ENCODE measurements at regions not wholly inside any gene's neighbourhood (a gene's known extent, or its start where the extent isn't known, plus 50 kb on each side); places are given as distances from the start of the nearest gene placed in this dataset.
"Not testable (repeated sequence)": the region's sequence is repeated elsewhere in the genome, so short reads cannot be mapped to it uniquely, and the experiment has no call there.

DNA sequence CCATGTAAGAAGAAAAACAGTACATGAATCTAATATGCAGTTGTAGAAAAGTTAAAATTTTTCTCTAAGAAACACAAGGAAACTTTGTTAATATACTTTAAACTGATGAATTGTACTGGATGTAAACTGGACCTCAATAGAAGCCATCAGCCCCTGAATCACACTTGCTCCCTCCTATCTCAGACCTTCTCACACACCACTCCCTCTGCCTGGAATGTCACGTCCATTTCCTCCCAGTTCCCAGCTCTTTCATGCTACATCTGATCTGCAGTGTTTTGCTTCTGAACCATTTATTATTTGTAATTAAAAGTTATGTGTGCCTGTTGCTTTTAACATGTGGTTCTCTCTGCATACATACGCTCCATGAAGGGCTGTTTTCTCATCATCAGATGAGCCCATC lies 180.0 kb downstream of the FCRL5 start:
- DNase-seq, ATAC-seq: not testable (repeated sequence)
- intact Hi-C loops (cut with micrococcal nuclease), result loop anchor here (10.0 kb wide), 1 partner anchor 112 kb away; no protein-coding TSS in a partner anchor

DNA sequence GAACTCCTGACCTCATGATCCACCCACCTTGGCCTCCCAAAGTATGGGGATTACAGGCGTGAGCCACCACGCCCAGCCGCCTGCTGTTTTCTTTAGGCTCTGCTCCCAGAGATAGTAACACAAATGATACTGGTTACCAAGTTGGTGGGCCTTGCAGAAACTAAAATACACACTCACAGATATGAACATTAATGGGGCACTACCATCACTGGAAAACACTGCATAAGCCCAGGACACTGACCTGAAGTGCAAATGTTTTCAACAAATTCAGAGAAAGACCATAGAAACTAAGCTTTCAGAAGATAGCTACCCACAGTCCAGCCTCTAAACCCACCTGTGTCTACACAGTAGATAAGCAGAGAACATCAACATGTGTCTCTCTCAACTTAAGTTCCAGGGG lies 180.5 kb downstream of the FCRL5 start:
- intact Hi-C loops (cut with micrococcal nuclease), result loop anchor here (10.0 kb wide), 1 partner anchor 113 kb away; no protein-coding TSS in a partner anchor
- ATAC-seq (no peak), DNase-seq (no peak)

DNA sequence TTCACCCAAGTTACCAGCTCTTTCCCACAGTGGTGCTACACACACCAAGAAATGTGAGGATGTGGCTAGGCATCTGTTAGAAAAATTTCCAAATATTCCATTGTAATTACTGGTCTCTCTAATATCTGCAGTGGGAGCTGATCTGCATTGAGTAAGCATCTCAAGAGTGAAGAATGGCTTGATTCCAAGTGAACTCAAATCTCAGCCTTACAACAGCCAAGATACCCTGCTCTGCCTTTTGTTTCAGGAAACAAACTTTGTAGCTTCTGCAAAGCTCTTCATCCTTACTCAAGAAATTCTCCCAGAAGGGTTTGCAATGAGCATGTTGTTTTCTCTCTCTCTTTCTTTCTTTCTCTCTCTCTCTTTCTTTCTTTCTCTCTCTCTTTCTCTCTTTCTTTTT lies 181.1 kb downstream of the FCRL5 start:
- DNase-seq, result no peak
- intact Hi-C loops (cut with micrococcal nuclease), result loop anchor here (10.0 kb wide), 1 partner anchor 114 kb away; no protein-coding TSS in a partner anchor
- no peak for ATAC-seq

DNA sequence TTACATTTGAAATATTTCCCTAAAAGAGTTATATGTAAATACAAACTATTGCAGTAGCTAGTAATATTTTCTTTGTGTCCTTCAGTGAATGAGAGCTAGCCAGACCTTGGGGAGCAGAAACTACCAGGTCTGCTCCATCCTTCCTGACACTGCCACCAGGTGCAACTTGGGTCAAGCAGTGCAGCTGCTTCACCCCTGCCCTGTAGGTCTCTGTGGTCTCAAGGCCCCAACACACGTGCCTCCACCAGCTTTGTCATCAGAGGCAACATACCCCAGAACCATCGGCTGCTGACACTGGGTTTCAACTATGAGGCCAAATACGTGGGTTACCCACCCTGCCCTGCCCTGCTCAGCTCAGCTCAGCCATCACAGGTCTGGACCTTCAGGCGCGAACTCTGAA lies 181.6 kb downstream of the FCRL5 start:
- ATAC-seq (no peak), DNase-seq (no peak)
- intact Hi-C loops (cut with micrococcal nuclease), result loop anchor here (10.0 kb wide), 1 partner anchor 114 kb away; no protein-coding TSS in a partner anchor

DNA sequence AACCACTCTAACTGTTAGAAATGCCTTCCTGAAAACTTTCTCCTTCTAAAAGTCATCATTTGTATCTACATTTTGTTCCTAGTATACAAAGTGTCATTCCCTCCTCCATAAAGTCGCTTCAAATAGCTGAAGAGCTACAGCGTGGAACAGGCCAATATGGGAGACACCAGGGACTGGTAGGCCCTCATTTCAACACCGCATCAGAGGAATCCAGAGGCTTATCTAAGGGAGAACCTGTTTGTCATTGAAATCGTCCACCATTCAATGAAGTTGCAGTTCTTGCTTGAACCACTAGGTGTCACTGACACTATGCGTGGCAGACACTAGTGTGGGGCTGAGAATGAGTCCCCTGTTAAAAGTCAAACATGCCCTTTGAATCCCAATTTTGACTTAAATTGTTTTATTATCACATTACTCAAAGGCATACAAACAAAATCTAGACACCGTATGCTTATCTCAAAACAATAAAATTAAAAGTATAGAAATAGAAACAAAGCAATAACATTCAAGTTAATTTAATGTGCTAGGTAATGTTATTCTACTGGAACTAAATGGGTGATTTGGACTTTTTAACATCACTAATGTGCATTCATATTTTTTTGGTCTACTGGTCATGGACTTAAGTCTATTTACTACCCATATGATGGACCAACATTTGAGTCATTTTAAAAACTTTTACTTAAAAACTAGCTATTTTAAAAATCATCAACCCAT lies 182.3 kb downstream of the FCRL5 start:
- DNase-seq (no peak), ATAC-seq (peak; percentile 54)
- intact Hi-C loops (cut with micrococcal nuclease), result loop anchor here (10.0 kb wide), 1 partner anchor 115 kb away; no protein-coding TSS in a partner anchor

DNA sequence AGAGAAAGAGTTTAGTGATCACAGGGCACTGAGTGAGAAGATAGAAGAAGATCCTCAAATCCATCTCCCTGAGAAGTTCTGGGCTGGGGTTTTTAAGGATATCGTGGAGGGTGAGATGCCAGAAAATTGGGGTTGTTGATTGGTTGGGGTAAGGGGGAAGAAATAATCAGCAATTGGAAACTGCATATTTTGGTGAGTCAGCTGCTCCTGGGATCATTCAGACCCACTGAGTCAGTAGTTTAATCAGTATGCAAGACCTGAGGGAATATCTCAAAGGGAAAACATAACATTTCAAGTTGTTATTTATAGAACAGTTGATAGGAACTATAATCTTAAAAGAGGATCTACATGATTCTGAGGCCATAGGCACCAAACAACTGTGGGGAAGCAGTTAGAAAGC lies 183.4 kb downstream of the FCRL5 start:
- ATAC-seq; DNase-seq; intact Hi-C loops (cut with micrococcal nuclease): not testable (repeated sequence)

DNA sequence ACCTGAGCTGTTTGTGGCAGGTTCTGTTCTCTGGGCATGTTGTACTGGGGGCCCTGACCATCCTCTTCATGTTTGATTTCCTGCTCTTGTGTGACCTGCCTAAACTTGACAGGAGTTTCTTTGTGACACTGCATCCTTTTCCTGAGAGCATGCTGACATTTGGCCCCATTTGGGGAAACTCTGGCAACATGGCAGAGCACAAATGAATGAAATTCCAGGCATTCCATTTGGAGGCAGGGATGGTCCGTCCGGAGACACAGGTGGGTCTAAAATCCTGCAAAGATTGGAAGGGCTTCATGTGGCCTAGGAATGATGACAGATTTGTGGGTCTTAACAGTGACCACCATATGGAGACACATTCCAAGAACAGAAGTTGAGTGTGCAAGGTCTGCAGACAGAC lies 184.0 kb downstream of the FCRL5 start:
- no peak for ATAC-seq
- no peak for DNase-seq
- intact Hi-C loops (cut with micrococcal nuclease), result no loop called here

DNA sequence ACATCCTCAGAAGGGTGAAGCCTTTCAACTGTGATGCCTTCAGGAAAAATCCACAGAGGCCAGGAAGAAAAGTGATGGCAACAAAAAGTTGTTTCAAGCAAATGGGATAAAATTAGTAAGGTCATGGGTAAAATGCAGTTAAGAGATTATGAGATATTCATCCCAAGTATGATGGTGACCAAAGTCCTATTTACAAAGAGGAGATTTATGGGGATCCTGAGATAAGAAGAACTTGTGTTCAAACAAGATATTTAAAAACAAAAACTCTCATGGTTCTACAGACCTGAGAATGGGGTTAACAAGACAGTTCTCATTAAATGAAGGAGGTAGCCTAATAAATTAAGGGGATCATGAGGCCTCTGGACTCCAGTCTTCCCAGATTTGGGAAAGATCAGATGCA lies 184.4 kb downstream of the FCRL5 start:
- intact Hi-C loops (cut with micrococcal nuclease), result no loop called here
- DNase-seq (no peak), ATAC-seq (no peak)

DNA sequence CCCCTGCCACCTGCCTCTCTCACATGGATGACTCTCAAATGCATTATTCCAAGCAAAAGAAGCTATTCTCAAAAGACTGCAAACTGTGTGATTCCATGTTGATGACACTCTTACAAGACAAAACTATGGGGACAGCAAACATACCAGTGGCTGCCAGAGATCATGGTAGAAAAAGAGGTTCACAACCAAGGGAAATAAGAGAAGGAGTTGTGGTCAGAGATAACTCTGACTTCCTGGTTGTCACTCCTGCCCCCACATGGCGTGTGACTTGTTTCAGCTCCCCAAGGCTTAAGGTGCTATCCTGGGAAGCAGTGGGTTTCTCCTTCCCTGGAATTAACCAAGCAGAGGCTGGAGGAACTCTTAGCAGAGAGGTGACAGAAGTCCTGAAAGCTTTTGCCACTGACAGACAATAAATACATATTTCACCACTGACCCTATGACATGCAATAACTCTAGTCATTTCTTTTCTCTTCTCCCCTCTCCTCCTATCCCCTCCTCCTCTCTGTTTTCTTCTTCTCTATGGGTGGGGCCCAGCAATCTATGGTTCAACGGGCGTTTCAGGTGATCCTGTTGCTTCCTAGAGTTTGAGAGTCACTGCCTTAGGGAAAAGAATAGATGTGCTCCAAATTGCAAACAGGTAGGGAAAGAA lies 185.1 kb downstream of the FCRL5 start:
- no peak for DNase-seq
- ATAC-seq, result no peak
- intact Hi-C loops (cut with micrococcal nuclease), result no loop called here

DNA sequence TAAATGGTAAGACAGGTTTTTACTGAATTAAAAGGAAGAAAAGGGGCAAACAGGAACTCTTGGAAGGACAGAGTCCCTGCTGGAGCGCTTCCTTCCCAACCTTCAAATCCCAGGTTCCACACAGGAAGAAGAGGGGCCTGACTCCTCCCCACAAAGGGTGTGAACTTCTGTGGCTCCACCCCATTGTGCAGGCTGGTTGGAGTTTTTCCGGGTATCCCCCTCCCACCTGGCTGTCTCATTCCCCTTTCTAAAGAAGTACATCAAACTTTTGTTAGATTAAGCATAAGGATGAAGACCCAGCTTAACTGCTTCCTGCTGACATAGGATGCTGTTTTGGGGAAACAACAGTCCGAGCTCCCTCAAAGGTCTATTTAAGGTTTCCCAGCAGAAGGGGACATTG lies 187.7 kb downstream of the FCRL5 start:
- intact Hi-C loops (cut with micrococcal nuclease), result no loop called here
- no peak for DNase-seq
- no peak for ATAC-seq

DNA sequence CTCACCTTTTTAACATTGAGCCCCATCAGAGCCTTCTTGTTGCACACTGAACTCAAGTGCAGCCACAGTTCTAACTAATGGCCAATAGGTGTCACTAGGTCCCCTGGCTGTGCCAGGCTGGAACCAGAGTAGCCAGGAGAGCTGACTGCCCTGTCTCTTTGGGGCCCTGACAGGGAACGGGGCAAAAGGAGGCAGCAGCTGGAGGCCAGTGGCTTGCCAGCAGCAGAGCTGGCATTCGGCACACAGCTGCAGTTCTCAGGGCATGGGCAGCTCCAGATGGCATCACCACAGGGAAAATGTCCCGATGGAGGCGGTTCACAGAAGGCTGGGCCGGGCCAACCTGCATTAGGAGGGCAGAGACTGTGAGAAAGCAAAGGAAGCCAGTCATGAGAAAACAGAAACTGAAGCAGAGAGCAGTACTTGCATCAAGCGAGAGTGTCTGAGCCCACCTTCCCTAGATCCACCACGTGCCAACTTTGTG lies 188.6 kb downstream of the FCRL5 start:
- intact Hi-C loops (cut with micrococcal nuclease), result no loop called here
- ATAC-seq (no peak), DNase-seq (no peak)

DNA sequence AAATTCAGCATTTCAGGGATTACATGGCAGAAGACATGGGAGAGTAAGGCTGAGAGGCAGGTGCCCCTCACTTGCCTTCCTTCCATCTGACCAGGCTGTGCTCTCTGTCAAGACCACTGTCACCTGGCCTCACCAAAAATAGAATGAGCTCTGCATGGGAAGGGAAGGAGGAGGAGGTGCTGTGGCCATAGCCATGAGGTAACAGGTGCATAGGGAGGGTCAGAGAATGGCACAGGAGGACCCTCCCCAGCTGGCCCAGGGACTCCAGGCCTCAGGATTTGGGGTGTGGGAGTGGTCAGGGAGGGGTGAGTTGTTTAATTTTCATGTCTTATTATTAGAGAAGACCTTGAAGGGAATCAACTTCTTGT lies 192.3 kb downstream of the FCRL5 start:
- ATAC-seq, result no peak
- intact Hi-C loops (cut with micrococcal nuclease), result no loop called here

DNA sequence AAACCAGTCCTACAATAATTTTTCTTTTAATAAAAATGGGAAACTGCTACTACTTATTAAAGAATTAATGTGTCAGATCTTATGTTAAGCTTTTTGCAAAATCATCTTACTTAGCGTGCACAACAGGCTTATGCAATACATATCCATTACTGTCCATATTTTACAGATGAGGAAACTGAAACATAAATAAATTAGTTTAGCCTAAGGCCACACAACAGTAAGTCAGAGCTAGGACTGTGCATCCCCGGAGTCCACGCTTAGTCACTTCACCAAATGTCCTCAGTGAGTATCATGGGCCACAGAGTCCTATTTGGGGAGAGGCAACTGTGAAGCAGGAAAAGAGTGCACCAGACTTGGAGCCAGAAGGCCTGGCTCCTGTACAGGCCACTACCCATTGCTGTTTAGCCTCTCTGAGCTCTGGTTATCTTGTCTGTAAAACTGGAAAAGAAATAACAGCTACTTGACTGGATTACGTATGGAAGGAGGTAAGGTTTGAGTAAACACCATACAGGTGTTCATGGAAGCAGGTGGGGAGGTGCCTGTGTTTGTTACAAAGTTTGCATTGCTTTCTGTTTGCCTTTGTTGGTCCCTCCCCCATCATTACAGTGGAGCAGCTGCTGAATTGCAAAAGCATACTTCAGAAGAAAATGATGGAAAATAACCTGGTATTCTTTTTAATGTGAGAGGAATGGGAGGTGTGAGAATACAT lies 192.8 kb downstream of the FCRL5 start:
- intact Hi-C loops (cut with micrococcal nuclease), result no loop called here
- no peak for DNase-seq

More for the DNA sequence above, 192.3 kb downstream of the FCRL5 start:
- DNase-seq, result no peak

DNA sequence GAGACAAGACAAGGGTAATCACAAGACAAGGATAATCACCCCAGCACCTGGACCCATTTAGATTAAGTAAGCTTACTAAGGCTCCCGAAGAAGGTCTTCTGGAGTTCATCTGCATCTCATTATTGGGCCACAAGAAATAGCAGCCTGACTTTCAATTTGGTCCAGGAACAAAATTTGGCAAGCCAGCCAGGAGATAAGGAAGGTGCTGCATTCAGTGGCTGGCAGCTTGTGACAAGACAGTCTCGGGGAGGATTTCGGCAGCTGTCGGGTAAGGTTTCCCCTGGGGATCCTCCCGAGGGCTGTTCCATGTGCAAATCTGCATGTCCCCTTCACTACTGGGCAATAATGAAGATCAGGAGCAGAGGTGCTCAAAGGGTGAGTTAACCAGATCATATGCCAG lies 195.2 kb downstream of the FCRL5 start:
- DNase-seq (peak; percentile 28), ATAC-seq (peak; percentile 86)
- intact Hi-C loops (cut with micrococcal nuclease), result no loop called here

More for the DNA sequence above, 192.8 kb downstream of the FCRL5 start:
- no peak for ATAC-seq

DNA sequence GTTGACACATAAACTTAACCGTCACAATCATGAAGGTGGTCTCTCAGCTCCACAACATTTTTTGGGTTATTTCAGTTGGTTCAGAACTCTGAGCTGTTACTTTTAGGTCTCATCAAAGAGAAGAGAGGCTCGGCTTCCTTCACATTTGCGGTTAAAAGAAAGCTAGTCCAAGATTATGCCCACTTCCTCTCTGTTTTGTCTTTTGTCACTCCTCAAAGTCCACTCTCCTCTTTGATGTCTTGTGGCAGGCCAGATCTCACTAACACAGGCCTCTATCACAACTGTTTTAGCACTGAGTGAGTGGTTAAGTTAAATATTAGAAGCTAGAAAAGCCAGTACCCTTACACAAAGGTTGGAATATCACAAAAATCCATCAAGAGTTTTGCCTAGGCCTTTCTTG lies 195.7 kb downstream of the FCRL5 start:
- DNase-seq, result no peak
- intact Hi-C loops (cut with micrococcal nuclease), result no loop called here
- no peak for ATAC-seq

DNA sequence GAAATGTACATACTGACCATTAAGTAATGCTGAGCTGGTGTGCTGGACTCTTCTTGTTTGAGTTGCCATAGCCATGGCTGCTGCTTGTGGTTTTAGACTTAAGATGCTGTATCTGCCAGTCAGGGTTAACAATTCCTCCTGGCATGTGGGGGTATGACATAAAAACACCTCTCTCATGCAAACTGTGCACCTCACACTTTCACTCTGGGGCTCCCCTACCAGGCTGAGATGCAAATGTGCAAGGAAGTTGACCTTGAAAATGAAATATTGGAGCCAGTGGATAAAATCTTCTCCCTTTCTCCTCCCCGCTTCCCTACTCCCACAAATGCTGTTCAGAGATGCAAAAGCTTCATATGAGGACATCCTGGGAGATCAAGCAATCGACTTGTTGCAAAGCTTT lies 198.8 kb downstream of the FCRL5 start:
- intact Hi-C loops (cut with micrococcal nuclease), result no loop called here
- no peak for DNase-seq
- no peak for ATAC-seq

DNA sequence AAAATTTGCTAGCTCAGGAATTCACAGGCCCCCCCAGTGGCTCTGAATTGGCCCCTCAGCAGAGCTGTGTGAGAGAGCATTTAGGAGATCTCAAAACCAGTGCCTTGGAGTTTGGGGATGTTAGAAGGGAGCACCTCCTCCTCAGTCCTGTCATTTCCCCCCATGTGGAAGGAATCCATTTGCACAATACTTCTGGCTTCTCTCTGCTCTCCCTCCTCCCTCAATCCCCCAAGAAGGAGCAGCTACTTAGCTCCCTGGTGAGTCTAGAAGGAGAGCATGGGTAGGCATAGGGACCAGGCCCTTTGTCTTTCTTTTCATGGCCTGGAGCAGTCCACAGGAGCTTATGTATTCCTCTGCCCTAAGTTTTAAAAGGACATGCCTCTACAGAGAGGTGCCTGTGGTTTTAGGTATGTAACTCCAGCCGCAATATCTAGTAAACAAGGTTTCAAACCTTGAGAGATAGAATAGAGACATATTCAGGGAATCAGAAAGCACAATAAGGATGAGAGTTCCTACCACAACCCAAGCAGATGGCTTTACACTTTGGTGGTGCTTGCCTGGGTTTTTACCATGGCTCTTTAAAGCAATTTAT lies 199.4 kb downstream of the FCRL5 start:
- intact Hi-C loops (cut with micrococcal nuclease), result no loop called here
- ATAC-seq (no peak), DNase-seq (no peak)

DNA sequence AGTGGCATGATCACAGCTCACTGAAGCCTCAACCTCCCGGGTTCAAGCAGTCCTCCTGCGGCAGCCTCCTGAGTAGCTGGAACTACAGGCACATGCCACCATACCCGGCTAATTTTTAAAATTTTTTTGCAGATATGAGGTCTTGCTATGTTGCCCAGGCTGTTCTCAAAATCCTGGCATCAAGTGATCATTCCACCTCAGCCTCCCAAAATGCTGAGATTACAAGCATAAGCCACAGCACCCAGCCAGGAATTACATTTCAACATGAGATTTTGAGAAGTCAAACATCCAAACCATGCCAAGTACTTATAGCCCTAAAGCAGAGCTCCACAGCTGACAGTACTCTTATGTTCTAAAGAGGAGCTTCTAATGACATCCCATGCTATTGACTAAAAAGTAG lies 200.1 kb downstream of the FCRL5 start:
- no peak for DNase-seq

DNA sequence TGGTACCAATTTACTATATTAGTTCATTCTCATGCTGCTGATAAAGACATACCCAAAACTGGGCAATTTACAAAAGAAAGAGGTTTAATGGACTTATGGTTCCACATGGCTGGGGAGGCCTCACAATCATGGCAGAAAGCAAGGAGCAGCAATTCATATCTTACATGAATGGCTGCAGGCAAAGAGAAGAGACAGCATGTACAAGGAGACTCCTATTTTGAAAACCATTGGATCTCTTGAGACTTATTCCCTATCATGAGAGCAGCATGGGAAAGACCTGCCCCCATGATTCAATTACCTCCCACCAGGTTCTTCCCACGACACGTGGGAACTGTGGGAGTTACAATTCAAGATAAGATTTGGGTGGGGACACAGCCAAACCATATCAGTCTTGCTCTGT lies 200.5 kb downstream of the FCRL5 start:
- ATAC-seq; DNase-seq; intact Hi-C loops (cut with micrococcal nuclease): not testable (repeated sequence)

More for the DNA sequence above, 200.1 kb downstream of the FCRL5 start:
- no peak for ATAC-seq
- intact Hi-C loops (cut with micrococcal nuclease), result no loop called here
